ENCODE measurements at regions not wholly inside any gene's neighbourhood (a gene's known extent, or its start where the extent isn't known, plus 50 kb on each side); places are given as distances from the start of the nearest gene placed in this dataset.

DNA sequence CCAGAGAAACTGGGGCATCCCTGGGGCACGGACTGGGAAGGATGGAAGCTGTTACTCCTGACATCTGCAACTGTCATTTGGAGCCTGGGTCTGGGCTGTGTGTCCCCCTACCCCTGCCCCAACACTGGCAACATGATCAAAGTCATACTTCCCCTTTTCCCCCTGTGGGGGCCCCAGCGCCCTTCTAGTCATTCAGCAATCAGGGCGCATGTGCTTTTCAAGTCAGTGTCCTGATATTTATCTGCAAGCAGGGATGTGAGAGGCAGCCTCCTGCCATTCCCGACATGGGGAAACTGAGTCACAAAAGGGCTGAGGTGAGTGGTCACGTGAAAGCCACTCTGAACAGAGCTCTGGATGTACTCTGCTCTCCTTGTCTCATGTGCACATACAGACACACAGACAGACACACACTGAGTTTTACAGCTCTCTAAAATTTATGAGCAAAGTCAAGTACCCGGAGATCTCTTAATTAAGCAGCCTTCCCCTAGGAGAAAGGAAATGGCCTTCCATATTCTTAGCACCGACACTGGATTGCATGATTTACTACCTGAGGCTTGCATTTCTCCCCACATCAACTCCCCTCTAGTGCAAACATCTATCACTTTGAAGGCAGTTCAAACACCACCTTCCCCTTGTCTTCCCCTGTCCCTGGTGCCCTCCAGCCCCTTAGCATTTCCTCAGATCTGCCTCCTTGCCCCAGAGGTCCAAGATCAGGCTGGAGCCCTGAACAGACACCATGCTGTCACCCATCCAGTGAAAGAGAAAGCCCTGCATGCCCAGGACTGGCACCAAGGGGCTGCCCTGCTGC, 170.7 kb downstream of the CDC5L start:
- no TSS peak for BruUV-seq (replicated peaks)
- no peak overlapping the region for H2AFZ ChIP-seq (ENCODE audit: low read length)
- TF ChIP-seq, protein P1, sequence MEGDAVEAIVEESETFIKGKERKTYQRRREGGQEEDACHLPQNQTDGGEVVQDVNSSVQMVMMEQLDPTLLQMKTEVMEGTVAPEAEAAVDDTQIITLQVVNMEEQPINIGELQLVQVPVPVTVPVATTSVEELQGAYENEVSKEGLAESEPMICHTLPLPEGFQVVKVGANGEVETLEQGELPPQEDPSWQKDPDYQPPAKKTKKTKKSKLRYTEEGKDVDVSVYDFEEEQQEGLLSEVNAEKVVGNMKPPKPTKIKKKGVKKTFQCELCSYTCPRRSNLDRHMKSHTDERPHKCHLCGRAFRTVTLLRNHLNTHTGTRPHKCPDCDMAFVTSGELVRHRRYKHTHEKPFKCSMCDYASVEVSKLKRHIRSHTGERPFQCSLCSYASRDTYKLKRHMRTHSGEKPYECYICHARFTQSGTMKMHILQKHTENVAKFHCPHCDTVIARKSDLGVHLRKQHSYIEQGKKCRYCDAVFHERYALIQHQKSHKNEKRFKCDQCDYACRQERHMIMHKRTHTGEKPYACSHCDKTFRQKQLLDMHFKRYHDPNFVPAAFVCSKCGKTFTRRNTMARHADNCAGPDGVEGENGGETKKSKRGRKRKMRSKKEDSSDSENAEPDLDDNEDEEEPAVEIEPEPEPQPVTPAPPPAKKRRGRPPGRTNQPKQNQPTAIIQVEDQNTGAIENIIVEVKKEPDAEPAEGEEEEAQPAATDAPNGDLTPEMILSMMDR (conservative IDR thresholded peaks at IDR 0.05; ENCODE audit: low read length), result no peak
- TF ChIP-seq EZH2phosphoT487 (IDR thresholded peaks at IDR 0.05; ENCODE audit: borderline replicate concordance, low read depth, low read length), result no peak
- no peaks in the 10 kb centered on the region for H4K20me1 ChIP-seq (ENCODE audit: insufficient read depth, low read length)
- H3K4me1 ChIP-seq (ENCODE audit: insufficient read depth, low read length, poor library complexity, severe bottlenecking), result no peaks in the 10 kb centered on the region
- no peaks in the 10 kb centered on the region for H3K9me3 ChIP-seq (ENCODE audit: low read length)
- ChIA-PET POLR2A (no interaction called here), CTCF (ENCODE audit: unreplicated experiment) (no interaction called here)
- H3K27ac ChIP-seq (ENCODE audit: low read depth, low read length, poor library complexity, severe bottlenecking), result no peak overlapping the region
- no peak for DNase-seq (ENCODE audit: low spot score)
- no peak overlapping the region for H3K4me3 ChIP-seq (ENCODE audit: low read depth, low read length, poor library complexity, severe bottlenecking)
- no peaks in the 10 kb centered on the region for H3K36me3 ChIP-seq (ENCODE audit: insufficient read depth, low read length)
- no peak overlapping the region for H3K4me2 ChIP-seq (ENCODE audit: low read length)
- no peaks in the 10 kb centered on the region for H3K79me2 ChIP-seq (ENCODE audit: insufficient read depth, low read depth, low read length)
- no peaks in the 10 kb centered on the region for H3K9me2 ChIP-seq (ENCODE audit: insufficient read depth, low read length)
- intact Hi-C loops (cut with micrococcal nuclease; ENCODE audit: unreplicated experiment), result no loop called here

DNA sequence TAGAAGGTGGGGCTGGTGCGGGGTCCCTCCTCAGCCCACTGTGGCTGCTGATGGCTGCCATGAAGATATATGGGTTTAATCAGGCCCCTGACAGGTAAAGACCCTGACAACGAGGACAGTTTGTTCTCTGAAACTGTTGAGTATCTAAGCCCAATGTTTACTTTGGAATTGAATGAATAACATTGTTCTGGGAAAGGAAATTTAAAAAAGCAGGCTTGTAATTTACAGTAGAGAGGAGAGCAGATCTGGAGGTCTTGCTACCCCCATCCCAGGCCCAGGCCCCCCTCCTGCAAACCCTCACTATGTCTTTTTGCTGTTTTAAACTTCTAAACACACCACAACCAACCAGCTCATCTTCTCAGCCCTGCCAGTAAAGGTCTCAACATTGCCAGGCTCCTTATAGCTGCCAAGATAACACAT, 171.3 kb downstream of the CDC5L start:
- BruUV-seq (replicated peaks), result no TSS peak
- TF ChIP-seq EZH2phosphoT487 (IDR thresholded peaks at IDR 0.05; ENCODE audit: borderline replicate concordance, low read depth, low read length), result no peak
- TF ChIP-seq, protein P1 (conservative IDR thresholded peaks at IDR 0.05; ENCODE audit: low read length), result no peak
- Histone ChIP-seq H3K4me3 (ENCODE audit: low read depth, low read length, poor library complexity, severe bottlenecking) (no peak overlapping the region), H3K4me2 (ENCODE audit: low read length) (no peak overlapping the region), H3K36me3 (ENCODE audit: insufficient read depth, low read length) (no peaks in the 10 kb centered on the region), H4K20me1 (ENCODE audit: insufficient read depth, low read length) (no peaks in the 10 kb centered on the region), H3K9me3 (ENCODE audit: low read length) (no peaks in the 10 kb centered on the region), H3K4me1 (ENCODE audit: insufficient read depth, low read length, poor library complexity, severe bottlenecking) (no peaks in the 10 kb centered on the region), H2AFZ (ENCODE audit: low read length) (no peak overlapping the region), H3K9me2 (ENCODE audit: insufficient read depth, low read length) (no peaks in the 10 kb centered on the region), H3K27ac (ENCODE audit: low read depth, low read length, poor library complexity, severe bottlenecking) (no peak overlapping the region), H3K79me2 (ENCODE audit: insufficient read depth, low read depth, low read length) (no peaks in the 10 kb centered on the region)
- intact Hi-C loops (cut with micrococcal nuclease; ENCODE audit: unreplicated experiment), result no loop called here
- ChIA-PET CTCF (ENCODE audit: unreplicated experiment) (no interaction called here), POLR2A (no interaction called here)
- no peak for DNase-seq (ENCODE audit: low spot score)

DNA sequence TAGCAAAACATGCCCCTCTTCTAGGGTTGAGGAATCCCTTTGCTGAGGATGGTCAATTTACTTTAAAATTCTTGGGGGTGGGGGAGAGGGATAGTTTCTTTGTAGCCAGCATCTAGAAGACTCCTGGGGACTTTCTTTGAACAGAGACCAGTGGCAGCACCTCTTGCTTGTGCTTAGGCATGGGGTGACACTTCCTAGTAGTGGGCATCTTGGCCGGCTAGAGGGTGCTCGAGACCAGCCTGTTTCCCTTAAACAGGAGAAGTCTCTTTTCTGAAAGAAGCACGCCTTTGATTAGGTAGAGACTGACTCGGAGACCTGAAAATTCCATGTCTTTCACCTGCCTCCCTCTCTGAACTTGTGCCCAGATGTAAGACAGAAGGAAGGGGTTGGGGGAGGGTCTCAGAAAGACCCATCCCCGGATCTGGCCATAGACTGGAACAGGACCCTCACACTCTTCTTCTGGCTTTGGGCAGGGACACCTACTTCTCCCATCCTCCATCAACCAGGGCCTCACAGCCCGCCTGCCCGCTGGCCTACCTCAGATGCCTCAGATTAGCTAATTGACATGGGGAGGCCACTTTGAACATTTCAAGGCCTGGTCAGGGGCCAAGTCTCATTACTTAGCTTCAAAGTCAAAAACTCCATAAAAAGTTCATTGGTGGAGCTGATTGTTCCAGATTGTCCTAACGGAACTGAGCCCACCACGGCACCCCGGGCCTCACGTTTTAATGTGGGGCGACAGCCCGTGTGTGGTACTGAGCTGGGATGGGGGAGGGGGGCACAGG, 172.2 kb downstream of the CDC5L start:
- DNase-seq (ENCODE audit: low spot score), result no peak
- Histone ChIP-seq H3K79me2 (ENCODE audit: insufficient read depth, low read depth, low read length) (no peaks in the 10 kb centered on the region), H3K4me3 (ENCODE audit: low read depth, low read length, poor library complexity, severe bottlenecking) (no peak overlapping the region), H2AFZ (ENCODE audit: low read length) (no peak overlapping the region), H3K9me2 (ENCODE audit: insufficient read depth, low read length) (no peaks in the 10 kb centered on the region), H3K36me3 (ENCODE audit: insufficient read depth, low read length) (no peaks in the 10 kb centered on the region), H3K27ac (ENCODE audit: low read depth, low read length, poor library complexity, severe bottlenecking) (no peak overlapping the region), H3K9me3 (ENCODE audit: low read length) (no peaks in the 10 kb centered on the region), H4K20me1 (ENCODE audit: insufficient read depth, low read length) (no peaks in the 10 kb centered on the region), H3K4me1 (ENCODE audit: insufficient read depth, low read length, poor library complexity, severe bottlenecking) (no peaks in the 10 kb centered on the region), H3K4me2 (ENCODE audit: low read length) (no peak overlapping the region)
- intact Hi-C loops (cut with micrococcal nuclease; ENCODE audit: unreplicated experiment), result no loop called here
- ChIA-PET POLR2A (interaction anchor here (0.7 kb wide), 1 partner anchor 38 kb away, joined by 3 read pairs; no protein-coding TSS in a partner anchor), CTCF (ENCODE audit: unreplicated experiment) (no interaction called here)
- TF ChIP-seq, protein P1 (conservative IDR thresholded peaks at IDR 0.05; ENCODE audit: low read length), result no peak
- TF ChIP-seq EZH2phosphoT487 (IDR thresholded peaks at IDR 0.05; ENCODE audit: borderline replicate concordance, low read depth, low read length), result no peak
- no TSS peak for BruUV-seq (replicated peaks)
